T-cell (primary cell): ENCODE measurements at regions not wholly inside any gene's neighbourhood (a gene's known extent, or its start where the extent isn't known, plus 50 kb on each side); places are given as distances from the start of the nearest gene placed in this dataset.
"Not testable (repeated sequence)": the region's sequence is repeated elsewhere in the genome, so short reads cannot be mapped to it uniquely, and the experiment has no call there.

Experiments
- ATAC-seq, 4 experiments: fragments of 200-7000 bp in 3 of 4; fragments of 150-1000 bp in 1 of 4; cut with Tn5 transposase; replicated peaks in 1 of 4; 1 replicate in 3 of 4; 2 replicates in 1 of 4; pipeline ENCODE4 v1.10.0; 2021; ENCODE audit warnings: moderate library complexity in 3 of 4, mild to moderate bottlenecking in 2 of 4, moderate number of reproducible peaks in 1 of 4
- CTCF ChIA-PET, 2 donors: fragments of 300-600 bp; sonication (Branson Sonifier 250); formaldehyde crosslinking; loops; one replicate each; lab custom pipeline; 2022; ENCODE audit warnings: antibody characterized with exemption in 2 of 2; lab: Charles Lee
- POLR2A ChIA-PET, 2 donors: fragments of 300-600 bp; sonication (Branson Sonifier 250); formaldehyde crosslinking; loops; one replicate each; lab custom pipeline; 2022; ENCODE audit warnings: antibody characterized with exemption in 2 of 2; lab: Charles Lee
- DNase-seq, 35 experiments: peaks; one replicate each; pipeline versions ENCODE4 v3.0.0 to v3.0.0-alpha.2; 2013 to 2023
- H3K27ac ChIP-seq: one replicate; pipeline ENCODE4 v1.5.1; 2013; ENCODE audit warnings: low read length
- H3K27me3 ChIP-seq, 2 experiments: replicated peaks in 1 of 2; 1 replicate in 1 of 2; 2 replicates in 1 of 2; pipeline versions ENCODE4 v1.6.1 to v1.7.0; 2013; ENCODE audit warnings: low read length in 1 of 2, mixed read lengths in 1 of 2; ENCODE audit not compliant: control insufficient read depth in 2 of 2, insufficient read depth in 2 of 2; ENCODE audit errors: extremely low read depth in 1 of 2
- H3K36me3 ChIP-seq, 2 donors: 1 replicate in 1 of 2; 2 replicates in 1 of 2; pipeline versions ENCODE4 v1.6.1 to v1.7.0; 2013; ENCODE audit warnings: low read length in 1 of 2; ENCODE audit not compliant: control insufficient read depth in 2 of 2, insufficient read depth in 1 of 2; ENCODE audit errors: extremely low read depth in 1 of 2
- H3K4me1 ChIP-seq, 2 experiments: 1 replicate in 1 of 2; 2 replicates in 1 of 2; pipeline versions ENCODE4 v1.6.1 to v1.7.0; 2013; ENCODE audit warnings: low read length in 2 of 2, mixed read lengths in 1 of 2; ENCODE audit not compliant: insufficient read depth in 2 of 2, control insufficient read depth in 1 of 2; ENCODE audit errors: extremely low read depth in 1 of 2
- H3K4me3 ChIP-seq, 2 donors: 1 replicate in 1 of 2; 2 replicates in 1 of 2; pipeline versions ENCODE4 v1.5.1 to v1.7.0; 2013; ENCODE audit warnings: mild to moderate bottlenecking in 2 of 2, low read length in 1 of 2, moderate library complexity in 1 of 2; ENCODE audit not compliant: control insufficient read depth in 1 of 2; ENCODE audit errors: extremely low read depth in 1 of 2
- H3K9me3 ChIP-seq: 2 replicates; pipeline ENCODE4 v1.7.0; 2013
- H3K27ac Mint-ChIP-seq, 2 donors: one replicate each; pipeline ENCODE4 v1.8.0; 2020 to 2021; ENCODE audit warnings: mild to moderate bottlenecking in 2 of 2, mixed read lengths in 2 of 2
- H3K27me3 Mint-ChIP-seq, 2 donors: one replicate each; pipeline ENCODE4 v1.8.0; 2021 to 2022; ENCODE audit warnings: mixed read lengths in 2 of 2
- H3K36me3 Mint-ChIP-seq: one replicate; pipeline ENCODE4 v1.8.0; 2021; ENCODE audit warnings: mixed read lengths
- H3K4me1 Mint-ChIP-seq, 3 donors: one replicate each; pipeline ENCODE4 v1.8.0; 2020 to 2022; ENCODE audit warnings: mixed read lengths in 3 of 3, mild to moderate bottlenecking in 1 of 3
- H3K4me3 Mint-ChIP-seq, 3 donors: one replicate each; pipeline ENCODE4 v1.8.0; 2020 to 2022; ENCODE audit warnings: mild to moderate bottlenecking in 3 of 3, mixed read lengths in 3 of 3, moderate library complexity in 3 of 3
- H3K9me3 Mint-ChIP-seq, 3 donors: one replicate each; pipeline ENCODE4 v1.8.0; 2020 to 2022; ENCODE audit warnings: mixed read lengths in 3 of 3
- WGBS: methylation state at CpG from one replicate; pipeline ENCODE4 v1.1.5; 2013; ENCODE audit warnings: missing lambda C conversion rate; ENCODE audit not compliant: insufficient coverage; 5-methylcytosine and 5-hydroxymethylcytosine counted together

DNA sequence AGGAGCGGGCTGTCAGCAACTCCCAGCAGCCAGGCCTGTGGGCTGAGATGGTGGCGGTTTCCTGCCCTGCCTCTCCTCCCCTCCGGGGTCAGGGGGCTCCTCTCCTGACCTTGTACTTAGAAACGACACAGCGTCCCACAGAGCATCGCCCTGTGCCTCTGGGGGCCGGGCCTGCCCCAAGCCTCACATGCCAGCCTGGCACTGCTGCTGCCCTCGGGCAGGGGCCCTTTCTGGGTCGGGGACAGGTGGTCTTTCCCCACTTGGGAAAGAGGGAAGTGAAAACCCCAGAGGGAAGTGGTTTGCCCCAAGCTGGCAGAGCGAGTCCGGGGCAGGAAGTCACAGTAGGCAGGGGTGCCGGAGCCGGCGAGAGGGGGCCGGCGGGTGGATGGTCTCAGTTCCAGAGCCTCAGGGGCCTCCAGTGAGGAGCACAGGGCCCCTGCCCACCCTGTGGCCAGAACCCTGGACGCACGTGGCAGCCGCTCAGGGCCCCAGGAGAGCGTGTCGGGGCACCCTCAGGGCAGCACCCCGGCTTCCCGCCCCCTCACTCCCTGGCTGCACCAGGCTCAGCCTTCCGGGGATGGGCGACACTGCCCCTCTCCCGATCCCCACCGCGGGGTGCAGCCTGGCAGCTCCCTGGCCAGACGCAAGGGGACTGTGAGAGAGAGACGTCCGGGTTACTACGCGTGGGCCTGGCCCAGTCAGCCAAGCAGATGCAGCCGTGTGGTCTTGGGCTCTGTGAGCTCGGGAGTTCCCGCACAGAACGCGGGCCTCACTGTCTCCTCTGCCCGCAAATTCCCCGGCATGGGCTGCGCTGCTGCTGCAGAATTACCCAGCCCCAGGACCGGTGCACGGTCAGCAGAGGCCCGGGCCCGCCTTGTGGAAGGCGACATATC, 4382.9 kb upstream of the TPTE start:
- H3K4me1 ChIP-seq, DNase-seq, CTCF ChIA-PET, H3K9me3 Mint-ChIP-seq, H3K9me3 ChIP-seq, H3K27ac ChIP-seq, H3K4me3 ChIP-seq, POLR2A ChIA-PET, H3K36me3 ChIP-seq, H3K4me3 Mint-ChIP-seq, H3K27me3 Mint-ChIP-seq, H3K4me1 Mint-ChIP-seq, H3K36me3 Mint-ChIP-seq, H3K27me3 ChIP-seq, H3K27ac Mint-ChIP-seq: not testable (repeated sequence)
- no CpG with 5 or more reads among the region's 46 CpGs for WGBS
- peak; percentile 58 to 70 (median 64) for ATAC-seq

DNA sequence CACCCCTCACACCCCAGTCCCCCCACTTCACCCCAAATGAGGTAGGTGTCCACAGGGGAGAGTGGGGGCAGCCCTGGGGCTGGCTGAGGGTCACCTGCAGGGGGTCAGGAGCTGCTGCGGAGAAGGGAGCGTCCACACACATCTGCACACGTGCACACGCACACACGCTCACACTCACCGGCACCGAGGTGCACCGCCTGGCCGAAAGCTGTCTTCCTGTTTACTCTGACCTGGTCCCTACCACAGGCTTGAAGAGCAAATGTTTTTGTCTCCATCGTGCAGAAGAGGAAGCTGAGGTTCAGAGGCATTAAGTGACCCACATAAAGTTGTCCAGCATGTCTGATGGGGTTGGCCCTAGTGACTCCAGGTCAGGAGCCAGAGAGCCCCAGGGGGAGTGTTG, 4382.1 kb upstream of the TPTE start:
- DNase-seq, CTCF ChIA-PET, H3K4me1 ChIP-seq, H3K4me1 Mint-ChIP-seq, H3K9me3 Mint-ChIP-seq, H3K27ac ChIP-seq, POLR2A ChIA-PET, H3K4me3 ChIP-seq, H3K27me3 ChIP-seq, H3K4me3 Mint-ChIP-seq, H3K36me3 Mint-ChIP-seq, H3K9me3 ChIP-seq, H3K36me3 ChIP-seq, H3K27ac Mint-ChIP-seq, H3K27me3 Mint-ChIP-seq, ATAC-seq: not testable (repeated sequence)
- no CpG with 5 or more reads among the region's 10 CpGs for WGBS

DNA sequence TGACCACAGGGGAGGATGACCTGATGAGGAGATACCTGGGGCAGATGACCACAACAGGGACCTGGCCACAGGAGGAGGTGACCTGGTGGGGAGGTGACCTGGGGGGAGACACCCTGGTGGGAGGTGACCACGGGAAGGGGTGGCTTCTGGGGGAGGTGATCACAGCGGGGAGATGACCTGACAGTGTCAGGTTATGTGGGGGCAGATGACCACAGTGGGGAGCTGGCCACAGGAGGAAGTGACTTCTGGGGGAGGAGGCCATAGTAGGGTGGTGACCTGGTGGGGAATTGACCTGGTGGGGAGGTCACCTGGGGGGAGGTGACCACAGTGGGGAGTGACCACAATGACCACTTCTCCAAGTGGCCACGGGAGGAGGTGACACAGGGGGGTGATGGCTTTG, 4381.5 kb upstream of the TPTE start:
- CTCF ChIA-PET, H3K4me3 ChIP-seq, ATAC-seq, H3K9me3 ChIP-seq, POLR2A ChIA-PET, H3K9me3 Mint-ChIP-seq, H3K4me1 ChIP-seq, H3K36me3 ChIP-seq, H3K36me3 Mint-ChIP-seq, H3K27me3 ChIP-seq, H3K27ac Mint-ChIP-seq, H3K27ac ChIP-seq, DNase-seq, H3K4me3 Mint-ChIP-seq, H3K4me1 Mint-ChIP-seq, H3K27me3 Mint-ChIP-seq: not testable (repeated sequence)
- no CpG with 5 or more reads among the region's 3 CpGs for WGBS

DNA sequence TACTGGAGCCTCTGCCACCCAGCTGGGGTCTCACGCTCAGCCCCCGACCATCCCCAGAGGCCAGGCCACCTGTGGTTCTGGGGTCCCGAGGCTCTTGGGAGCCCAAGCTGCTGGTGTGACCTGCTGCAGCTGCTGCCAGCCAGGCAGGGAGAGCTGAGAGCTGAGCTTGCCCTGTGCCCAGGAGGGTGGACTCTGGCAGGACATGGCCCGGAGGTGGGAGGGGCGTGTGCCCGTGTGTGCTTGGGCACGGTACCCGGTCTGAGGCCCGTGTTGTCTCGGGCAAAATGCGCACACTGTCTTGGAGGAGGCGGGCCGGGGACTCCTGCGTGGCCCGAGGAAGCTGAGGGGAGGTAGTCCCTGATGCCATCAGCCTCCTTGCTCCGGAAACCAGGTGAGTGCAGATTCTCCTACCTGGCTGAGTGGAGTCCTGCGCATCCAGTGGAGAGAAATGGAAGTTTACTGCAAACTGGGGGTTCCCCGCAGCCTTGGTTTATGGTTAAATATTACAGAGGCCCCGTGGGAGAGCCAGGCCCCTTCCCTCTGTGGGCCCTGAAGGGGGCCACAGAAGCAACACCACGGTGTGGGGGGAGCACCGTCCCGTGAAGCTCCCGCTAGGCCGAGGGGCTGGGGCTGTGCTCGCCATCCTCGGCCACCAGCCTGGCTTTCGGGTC, 4380.8 kb upstream of the TPTE start:
- H3K9me3 Mint-ChIP-seq, H3K9me3 ChIP-seq, CTCF ChIA-PET, H3K4me3 Mint-ChIP-seq, H3K27me3 Mint-ChIP-seq, H3K36me3 Mint-ChIP-seq, DNase-seq, POLR2A ChIA-PET, H3K27ac ChIP-seq, H3K27ac Mint-ChIP-seq, H3K4me1 ChIP-seq, H3K4me3 ChIP-seq, ATAC-seq, H3K27me3 ChIP-seq, H3K4me1 Mint-ChIP-seq, H3K36me3 ChIP-seq: not testable (repeated sequence)
- no CpG with 5 or more reads among the region's 27 CpGs for WGBS

DNA sequence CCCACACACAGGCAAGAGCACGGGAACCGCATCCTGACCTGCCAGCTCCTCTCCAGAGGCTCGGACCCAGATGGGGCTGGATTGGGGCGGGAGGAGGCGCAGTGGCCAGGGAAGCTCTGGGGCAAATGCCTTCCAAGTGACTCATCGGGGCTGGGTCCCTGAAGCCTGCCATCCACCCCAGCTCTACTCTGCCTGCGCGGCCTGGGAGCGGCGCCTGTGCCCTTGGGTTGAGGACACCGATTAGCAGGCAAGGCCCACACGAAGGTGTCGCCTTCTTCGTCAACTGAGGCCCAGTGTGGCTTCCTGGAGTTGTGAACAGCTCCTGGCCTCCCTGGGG, 4380.3 kb upstream of the TPTE start:
- H3K27me3 ChIP-seq, DNase-seq, H3K4me1 Mint-ChIP-seq, H3K27me3 Mint-ChIP-seq, H3K36me3 ChIP-seq, H3K27ac Mint-ChIP-seq, H3K9me3 Mint-ChIP-seq, H3K4me3 ChIP-seq, H3K9me3 ChIP-seq, CTCF ChIA-PET, ATAC-seq, H3K36me3 Mint-ChIP-seq, H3K27ac ChIP-seq, POLR2A ChIA-PET, H3K4me1 ChIP-seq, H3K4me3 Mint-ChIP-seq: not testable (repeated sequence)
- WGBS = no CpG with 5 or more reads among the region's 14 CpGs

DNA sequence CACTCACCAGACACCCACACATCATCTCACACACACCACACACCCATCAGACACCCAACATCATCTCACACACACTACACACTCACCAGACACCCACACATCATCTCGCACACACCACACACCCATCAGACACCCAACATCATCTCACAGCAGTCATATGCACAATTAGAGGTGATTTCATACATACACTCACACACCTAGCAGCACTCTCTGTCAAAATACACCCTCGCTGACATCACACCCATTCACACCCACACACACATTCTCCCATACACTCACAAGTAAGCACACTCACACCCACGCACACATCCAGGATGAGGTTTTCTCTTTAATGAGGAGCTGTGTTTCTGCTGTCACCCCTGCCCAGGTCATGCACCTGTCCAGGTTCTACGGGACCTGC, 4368.2 kb upstream of the TPTE start:
- DNase-seq, H3K27ac Mint-ChIP-seq, H3K9me3 Mint-ChIP-seq, H3K27me3 ChIP-seq, CTCF ChIA-PET, H3K27me3 Mint-ChIP-seq, H3K4me1 ChIP-seq, H3K4me3 ChIP-seq, H3K9me3 ChIP-seq, H3K27ac ChIP-seq, H3K36me3 Mint-ChIP-seq, H3K4me3 Mint-ChIP-seq, ATAC-seq, H3K36me3 ChIP-seq, H3K4me1 Mint-ChIP-seq, POLR2A ChIA-PET: not testable (repeated sequence)
- WGBS = no CpG with 5 or more reads among the region's 4 CpGs
